ENCODE measurements at regions not wholly inside any gene's neighbourhood (a gene's known extent, or its start where the extent isn't known, plus 50 kb on each side); places are given as distances from the start of the nearest gene placed in this dataset.

DNA sequence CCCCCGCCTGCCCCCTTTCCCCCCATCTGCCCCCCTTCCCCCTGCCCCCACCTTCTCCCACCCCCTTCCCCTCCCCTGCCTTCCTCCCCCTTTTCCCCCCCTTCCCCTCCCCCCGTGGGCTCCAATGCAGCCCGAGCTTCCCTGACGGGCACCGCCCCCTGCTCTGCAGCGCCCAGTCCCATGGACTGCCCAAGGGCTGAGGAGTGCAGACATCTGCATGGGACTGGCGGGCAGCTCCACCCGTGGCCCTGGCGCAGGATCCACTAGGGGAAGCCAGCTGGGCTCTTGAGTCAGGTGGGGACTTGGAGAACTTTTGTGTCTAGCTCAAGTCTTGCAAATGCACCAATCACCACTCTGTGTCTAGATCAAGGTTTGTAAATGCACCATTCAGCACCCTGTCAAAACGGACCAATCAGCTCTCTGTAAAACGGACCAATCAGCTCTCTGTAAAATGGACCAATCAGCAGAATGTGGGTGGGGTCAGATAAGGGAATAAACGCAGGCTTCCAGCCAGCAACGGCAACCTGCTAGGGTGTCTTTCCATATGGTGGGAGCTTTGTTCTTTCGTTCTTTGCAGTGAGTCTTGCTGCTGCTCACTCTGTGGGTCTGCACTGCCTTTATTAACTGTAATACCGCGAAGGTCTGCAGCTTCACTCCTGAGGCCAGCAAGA lies 300.5 kb upstream of the PABPC4L start:
- TF ChIP-seq, protein P1, sequence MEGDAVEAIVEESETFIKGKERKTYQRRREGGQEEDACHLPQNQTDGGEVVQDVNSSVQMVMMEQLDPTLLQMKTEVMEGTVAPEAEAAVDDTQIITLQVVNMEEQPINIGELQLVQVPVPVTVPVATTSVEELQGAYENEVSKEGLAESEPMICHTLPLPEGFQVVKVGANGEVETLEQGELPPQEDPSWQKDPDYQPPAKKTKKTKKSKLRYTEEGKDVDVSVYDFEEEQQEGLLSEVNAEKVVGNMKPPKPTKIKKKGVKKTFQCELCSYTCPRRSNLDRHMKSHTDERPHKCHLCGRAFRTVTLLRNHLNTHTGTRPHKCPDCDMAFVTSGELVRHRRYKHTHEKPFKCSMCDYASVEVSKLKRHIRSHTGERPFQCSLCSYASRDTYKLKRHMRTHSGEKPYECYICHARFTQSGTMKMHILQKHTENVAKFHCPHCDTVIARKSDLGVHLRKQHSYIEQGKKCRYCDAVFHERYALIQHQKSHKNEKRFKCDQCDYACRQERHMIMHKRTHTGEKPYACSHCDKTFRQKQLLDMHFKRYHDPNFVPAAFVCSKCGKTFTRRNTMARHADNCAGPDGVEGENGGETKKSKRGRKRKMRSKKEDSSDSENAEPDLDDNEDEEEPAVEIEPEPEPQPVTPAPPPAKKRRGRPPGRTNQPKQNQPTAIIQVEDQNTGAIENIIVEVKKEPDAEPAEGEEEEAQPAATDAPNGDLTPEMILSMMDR (IDR thresholded peaks at IDR 0.05), result no peak
- TF ChIP-seq POLR2A (IDR thresholded peaks at IDR 0.05; ENCODE audit: low read length) (no peak), PHF8 (IDR thresholded peaks at IDR 0.05; ENCODE audit: borderline replicate concordance, low read depth) (no peak), RARB (CRISPR knock-in tag; IDR thresholded peaks at IDR 0.05) (no peak), EP300 (IDR thresholded peaks at IDR 0.05) (no peak), ZSCAN20 (CRISPR knock-in tag; IDR thresholded peaks at IDR 0.05) (no peak), CHD2 (IDR thresholded peaks at IDR 0.05; ENCODE audit: low read length, partially characterized antibody) (no peak), ZFP36 (IDR thresholded peaks at IDR 0.05; ENCODE audit: borderline replicate concordance, partially characterized antibody) (no peak), FOSL2 (IDR thresholded peaks at IDR 0.05) (no peak), FOSL2 (CRISPR knock-in tag; IDR thresholded peaks at IDR 0.05) (no peak), CEBPB (IDR thresholded peaks at IDR 0.05) (no peak)
- TF ChIP-seq, protein P2, sequence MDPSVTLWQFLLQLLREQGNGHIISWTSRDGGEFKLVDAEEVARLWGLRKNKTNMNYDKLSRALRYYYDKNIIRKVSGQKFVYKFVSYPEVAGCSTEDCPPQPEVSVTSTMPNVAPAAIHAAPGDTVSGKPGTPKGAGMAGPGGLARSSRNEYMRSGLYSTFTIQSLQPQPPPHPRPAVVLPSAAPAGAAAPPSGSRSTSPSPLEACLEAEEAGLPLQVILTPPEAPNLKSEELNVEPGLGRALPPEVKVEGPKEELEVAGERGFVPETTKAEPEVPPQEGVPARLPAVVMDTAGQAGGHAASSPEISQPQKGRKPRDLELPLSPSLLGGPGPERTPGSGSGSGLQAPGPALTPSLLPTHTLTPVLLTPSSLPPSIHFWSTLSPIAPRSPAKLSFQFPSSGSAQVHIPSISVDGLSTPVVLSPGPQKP (IDR thresholded peaks at IDR 0.05; ENCODE audit: low read depth, low read length), result no peak

All from A549 (cell line).